IPS DF 4.7 (cell line): ENCODE measurements at regions not wholly inside any gene's neighbourhood (a gene's known extent, or its start where the extent isn't known, plus 50 kb on each side); places are given as distances from the start of the nearest gene placed in this dataset.

Source experiments
- DNase-seq: peaks from one replicate; pipeline ENCODE4 v3.0.0-alpha.2; 2013; ENCODE audit warnings: low spot score; ENCODE audit errors: extremely low read depth

DNA sequence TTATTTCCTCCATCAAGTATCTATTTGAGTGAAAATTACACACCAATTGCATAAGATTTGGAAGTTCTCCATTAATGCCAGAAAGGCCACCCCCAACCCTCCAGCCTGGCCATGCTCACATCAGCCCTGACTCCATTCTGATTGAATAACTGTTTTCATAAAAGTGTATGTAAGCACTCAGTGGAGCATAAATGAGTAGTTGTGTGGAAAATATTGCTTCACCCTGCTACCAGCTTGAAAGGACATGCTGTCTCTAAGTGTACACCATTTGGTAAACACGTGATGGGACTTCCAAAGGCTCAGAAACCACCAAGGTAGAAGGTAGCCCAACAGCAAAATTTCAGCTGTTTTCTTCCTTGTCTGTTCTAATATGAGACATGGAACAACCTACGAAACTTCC is 393.8 kb downstream of the ZNF385D start:
- DNase-seq, result no peak

DNA sequence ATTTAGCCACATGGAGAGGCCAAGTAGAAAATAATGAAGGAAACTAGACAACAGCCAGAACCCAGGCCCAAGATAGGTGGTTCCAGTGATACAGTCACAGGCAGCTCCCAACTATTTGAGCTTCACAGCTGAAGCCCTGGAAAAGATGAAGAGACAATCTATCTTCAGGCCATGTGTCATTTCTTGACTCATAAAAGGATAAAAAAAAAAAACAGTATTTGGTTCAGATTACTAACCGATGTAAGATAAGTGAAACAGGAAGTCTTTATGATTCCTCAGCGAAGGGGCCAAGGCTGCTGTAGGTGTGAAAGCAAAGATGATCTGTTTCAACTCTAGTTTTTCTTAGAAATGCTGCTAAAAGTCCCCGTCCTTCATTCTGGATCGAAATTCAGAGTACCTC is 394.6 kb downstream of the ZNF385D start:
- no peak for DNase-seq

DNA sequence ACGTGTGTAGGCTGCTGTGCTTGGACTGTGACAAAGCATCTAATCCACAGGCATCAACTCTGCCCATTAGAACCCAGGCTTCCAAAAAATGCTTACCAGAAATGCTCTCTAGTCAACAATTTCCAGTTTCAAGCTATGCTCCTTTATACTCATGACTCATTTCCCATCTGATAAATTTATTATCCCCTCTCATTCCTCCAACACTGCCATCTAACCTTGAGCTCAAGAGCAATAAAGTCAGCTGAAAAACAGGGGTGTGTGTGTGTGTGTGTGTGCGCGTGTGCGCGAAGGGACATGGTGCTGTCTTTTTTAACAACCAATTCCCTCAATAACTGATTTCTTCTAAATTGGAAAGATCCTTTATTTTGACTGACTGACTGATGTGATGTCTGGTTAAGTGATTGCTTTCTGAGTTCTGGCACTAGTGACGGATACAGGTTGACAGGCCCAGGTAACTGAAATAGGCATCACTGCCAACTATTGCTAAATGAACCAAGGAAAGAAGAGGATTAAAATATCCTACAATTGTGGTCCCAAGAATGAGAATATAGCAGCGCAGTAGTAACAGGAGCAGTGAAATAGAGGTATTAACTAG is 405.5 kb downstream of the ZNF385D start:
- DNase-seq, result no peak

DNA sequence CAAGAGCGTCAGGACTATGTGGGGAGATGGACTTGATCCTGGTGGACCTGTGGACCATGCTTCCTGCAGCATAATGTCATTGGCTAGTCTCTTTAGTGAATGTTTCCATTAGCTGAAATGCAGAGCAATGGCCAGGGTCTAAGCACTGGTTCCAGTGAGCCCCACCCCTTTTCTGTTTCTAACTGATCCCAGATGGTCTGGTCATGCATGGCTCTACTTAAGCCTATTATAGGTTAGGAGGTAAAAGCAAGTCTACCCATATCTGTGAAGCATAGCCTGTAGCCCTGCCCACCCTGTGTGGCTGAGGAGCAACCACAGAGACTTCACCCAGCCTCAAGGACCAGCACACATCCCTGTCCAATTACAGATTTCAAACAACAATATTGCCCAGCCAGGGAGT is 419.2 kb downstream of the ZNF385D start:
- no peak for DNase-seq

DNA sequence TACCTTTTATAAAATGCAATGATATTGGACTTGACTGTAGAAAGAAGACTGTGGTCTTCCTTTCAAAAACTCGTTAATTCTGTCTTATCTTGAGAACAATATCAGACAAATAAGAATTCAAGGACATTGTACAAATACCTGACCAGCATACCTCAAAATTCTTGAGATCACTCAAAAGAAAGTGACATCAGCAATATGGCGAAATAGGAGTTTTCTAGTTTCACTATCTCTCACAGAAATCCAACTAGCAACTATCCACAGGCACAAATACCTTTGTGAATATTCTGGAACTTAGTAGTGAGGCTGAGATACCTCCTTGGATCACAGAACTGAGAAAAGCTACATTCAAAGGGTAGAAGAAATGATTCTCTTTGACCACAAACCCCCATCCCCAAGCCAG is 419.7 kb downstream of the ZNF385D start:
- DNase-seq, result no peak

DNA sequence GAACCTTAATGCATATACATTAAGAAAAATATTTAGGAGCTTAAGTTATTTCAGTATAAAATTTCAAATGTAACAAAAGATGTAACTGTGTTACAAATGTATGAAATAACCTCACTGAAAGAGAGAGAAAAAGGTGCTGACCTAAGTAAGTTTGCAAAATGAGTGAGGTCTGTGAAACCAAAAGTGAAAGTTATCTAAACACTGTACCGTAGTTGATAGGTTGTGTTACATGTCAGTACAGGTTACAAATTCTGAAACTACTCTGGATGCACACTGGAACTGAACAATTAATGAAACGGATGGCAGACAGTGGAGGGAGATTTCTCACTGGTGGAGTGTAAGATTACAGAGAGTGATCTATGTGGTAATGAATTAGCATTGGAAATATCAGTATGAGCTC is 420.7 kb downstream of the ZNF385D start:
- DNase-seq, result no peak

DNA sequence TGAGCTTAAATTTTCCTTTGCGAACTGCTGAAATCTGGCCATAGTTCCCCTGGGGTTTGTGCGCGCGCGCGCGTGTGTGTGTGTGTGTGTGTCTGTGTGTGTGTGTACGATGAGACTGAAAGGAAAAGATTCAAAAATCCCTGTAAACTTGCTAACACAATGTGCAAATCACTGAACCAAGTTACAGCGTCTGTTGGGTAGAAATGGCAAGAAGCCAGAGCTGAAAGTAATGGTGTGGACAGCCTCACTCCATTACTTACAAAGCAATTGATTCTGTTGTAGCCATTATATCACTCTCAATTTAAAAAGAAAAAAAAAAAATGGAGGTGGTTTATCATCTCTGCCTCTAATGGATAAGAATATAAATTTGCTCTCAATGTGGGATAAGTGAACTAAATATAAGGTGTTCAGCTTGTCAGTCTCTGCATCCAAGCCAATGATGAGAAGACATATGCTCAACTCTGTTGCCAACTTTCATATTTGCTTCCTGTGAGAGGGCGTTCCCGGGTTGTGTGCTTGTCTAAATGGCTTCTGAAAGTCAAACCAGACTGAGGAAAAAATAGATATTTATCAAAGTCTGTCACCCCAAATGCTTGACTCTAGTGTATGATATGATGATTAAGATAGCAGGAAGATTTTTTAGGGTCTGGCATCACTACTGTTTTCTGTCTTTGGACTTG is 422.2 kb downstream of the ZNF385D start:
- DNase-seq, result no peak

DNA sequence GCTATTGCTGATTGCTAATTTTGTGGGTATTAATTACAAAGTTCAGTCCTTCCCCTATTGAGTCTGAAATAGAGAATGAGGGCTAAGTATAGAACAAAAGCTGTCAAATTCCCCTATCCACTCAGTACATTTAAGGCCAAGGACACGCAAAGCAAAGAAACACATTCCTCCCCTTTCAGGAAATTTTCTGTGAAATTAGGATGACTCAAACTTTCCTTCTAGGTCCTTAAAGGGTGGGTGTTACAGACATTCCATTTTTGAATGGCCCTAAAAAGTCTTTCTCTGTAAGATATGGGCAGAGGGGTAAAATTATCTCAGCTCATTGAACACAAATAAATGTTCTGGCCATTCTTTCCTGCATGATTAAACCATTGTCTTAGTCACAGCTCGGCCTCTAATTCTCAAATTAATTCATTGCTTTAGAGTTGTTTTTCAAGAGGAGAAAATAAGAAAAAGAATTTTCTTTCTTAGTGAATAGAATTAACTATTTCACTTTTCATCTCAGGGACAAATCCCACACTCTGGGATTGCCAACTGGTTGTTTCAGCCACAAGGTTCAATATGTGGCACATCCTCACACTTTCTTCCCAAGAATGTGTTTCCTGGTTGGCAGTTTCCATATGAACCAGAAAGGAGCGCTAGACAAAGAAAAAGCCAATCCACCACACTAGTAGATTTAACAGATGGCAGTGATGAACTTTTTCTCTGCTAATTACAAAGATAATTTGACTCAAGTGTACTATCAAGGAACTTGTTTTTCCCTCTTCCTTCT is 424.1 kb downstream of the ZNF385D start:
- no peak for DNase-seq

DNA sequence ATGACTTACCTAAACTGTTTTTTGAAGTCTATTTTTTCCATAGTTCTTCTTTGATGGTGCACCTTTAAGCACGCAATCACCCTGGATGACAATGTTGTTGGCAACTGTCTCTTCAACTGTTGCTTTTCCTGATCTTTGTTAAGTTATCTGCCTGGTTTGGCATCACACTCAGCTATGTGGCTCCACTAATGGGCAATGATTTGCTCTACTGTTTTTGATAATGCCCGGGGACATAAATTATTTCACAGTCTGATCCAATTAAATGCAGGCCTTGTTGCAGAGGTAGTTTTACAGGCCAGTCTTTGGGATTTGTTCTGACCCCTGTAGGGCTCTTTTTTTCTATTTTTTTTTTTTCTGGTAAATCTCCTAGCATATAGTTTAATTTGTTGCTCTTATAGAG is 436.3 kb downstream of the ZNF385D start:
- no peak for DNase-seq

DNA sequence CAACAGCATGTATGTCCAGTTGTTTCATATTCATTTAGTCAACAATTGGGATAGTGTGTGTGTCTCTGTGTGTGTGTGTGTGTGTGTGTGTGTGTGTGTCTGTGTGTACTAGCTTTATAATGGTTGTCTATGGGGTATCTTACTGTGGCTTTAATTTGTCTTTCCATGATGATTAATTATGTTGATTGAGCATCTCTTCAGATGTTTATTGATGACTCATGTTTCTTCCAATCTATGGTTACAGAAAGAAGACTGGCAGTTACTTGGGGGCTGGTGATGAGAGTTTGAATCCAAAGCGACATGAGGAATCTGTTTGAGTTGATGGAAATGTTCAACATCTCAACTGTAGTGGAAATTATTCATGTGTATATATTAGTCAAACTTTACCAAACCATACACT is 440.1 kb downstream of the ZNF385D start:
- no peak for DNase-seq

DNA sequence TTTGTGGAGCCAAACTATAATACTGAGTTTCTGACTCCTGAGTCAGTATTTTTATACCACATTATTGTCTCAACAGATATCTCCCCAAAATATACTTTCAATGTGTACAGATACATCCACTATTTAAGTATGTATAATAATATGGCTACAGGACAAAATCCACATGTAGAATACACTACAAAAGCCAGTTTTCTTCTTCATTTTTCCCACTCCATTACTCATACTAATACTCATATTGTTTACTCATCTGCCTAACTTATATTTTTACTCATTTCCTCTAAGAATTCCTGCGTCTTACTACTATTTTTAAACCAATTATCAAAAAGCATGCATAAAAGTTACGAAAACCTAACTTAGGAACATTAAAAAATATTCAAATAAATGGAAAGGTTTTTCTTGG is 440.8 kb downstream of the ZNF385D start:
- DNase-seq, result no peak

DNA sequence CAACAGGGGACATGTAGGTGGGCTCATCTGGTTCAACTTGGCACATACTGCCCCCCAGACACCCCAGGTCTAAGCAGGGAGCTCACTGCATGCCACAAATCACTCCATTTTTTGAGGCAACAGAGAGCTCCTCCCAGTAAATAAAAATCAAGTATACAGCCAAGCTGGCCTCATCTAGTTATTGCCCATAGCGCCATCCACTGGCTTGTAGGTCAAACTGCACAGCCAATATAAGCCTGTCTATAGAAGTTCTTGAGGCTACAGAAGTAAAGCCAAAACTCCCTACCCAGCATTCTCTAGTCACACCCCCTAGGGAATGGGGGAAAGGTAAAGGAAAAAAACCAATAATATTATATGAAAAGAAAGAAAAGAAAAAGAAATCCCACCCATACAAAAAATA is 453.7 kb downstream of the ZNF385D start:
- no peak for DNase-seq

DNA sequence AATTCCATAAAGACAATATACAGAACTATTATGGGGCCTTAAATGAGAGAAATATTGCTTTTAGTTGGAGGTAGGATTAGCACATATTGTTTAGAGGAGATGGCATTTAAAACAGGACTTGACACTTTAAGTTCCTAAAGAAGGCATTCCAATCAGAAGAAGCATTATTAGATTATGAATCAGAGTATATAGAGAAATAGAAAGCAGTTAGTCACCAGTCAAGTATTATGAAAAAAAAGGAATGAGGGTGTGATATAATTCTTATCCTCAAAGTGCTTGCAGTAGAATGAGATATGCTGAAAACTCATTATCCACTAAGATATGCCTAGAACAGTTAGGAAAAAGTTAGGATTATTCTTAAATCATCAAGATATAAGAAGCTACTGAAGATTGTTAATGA is 456.2 kb downstream of the ZNF385D start:
- DNase-seq, result no peak

DNA sequence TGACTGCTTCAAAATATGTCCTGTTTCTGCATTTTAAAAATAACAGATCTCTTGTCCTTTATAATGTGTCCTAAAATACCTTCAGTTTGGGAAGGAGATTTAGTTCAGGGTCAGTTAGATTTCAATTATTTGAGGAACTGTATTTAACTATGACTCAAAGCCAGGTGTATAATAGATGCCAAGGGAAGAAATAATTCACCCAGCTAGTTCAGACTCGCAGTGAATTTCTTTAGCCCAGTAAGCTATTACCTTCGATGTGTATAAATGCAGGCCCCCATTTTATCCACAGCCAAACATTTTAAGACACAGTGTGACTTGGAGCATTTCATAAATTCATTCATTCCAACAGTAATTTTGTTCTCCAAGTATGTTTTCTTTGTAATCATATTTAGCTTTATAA is 458.0 kb downstream of the ZNF385D start:
- DNase-seq, result no peak

DNA sequence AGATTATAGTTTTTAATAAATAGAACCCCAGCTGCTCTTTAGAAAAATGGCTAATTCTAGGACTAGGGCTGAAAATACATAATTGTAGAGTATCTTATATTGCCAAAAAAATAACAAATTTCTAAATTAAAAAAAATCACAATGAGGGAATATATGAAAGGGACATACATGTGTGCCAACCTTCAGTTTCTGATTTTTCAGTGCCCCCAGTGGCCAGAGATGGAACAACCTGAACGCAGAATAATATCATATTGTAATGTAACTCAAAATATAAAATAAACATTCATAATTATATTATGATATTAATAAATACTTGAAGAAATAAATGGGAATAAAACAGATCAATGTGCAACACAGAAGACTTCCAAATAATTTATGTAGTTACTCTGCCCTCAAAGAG is 460.5 kb downstream of the ZNF385D start:
- DNase-seq, result no peak

DNA sequence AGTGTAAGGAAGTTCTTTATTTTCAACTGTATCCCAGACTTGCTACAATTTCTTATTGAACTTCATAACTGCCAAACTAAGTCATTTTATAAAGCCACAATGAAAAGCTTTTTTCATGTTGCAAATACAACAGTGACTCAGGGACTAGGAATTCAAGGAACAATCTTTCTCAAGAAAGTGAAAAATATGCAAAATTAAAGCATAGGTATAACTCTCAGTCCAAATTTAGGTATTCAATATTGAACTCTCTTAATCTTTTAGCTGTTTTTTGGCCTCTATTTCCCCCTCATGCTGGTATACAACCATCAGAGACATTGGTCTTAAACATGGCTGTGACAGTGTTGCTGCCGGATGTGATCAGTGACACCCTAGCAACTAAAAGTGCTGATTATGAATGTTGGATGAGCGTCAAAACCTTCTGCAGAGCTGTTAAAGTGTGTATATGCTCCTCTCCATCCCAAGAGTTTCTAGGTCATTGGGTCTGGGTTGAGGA is 476.9 kb downstream of the ZNF385D start:
- DNase-seq, result no peak

DNA sequence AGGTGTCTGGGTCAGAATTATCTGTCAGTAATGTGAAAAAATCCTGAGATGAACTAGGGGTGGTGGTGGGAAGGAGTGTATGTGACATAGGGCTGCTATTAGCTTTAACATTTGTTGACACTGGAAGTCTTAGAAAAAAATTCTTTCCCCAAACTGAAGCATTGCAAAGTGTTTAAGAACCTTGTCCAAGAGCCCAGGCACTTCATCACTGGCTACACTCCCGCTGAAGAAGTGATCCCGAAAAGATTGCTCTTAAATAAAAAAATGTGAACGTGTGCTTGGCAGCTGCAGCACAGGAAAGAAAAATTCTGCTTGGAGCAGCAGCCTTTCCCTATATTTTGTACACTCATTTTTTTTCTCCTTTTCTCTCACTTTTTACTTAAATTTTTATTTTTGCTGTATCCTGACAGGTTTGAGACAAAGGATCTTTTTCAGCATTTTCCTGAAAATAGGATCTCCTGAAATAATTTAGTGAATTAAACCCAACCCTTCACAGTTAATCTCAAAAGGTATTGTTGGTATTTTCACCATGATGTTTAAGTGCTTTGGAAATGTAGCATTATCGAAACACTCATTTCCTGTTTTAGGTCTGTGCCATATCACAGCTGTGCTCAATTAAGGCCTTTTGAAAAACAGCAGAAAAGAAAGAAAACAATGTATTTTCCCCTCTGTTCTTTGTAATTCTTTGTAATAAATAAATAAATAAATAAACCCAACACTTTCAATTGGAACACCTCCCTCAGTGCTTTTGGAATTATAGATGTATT is 477.6 kb downstream of the ZNF385D start:
- DNase-seq, result no peak

DNA sequence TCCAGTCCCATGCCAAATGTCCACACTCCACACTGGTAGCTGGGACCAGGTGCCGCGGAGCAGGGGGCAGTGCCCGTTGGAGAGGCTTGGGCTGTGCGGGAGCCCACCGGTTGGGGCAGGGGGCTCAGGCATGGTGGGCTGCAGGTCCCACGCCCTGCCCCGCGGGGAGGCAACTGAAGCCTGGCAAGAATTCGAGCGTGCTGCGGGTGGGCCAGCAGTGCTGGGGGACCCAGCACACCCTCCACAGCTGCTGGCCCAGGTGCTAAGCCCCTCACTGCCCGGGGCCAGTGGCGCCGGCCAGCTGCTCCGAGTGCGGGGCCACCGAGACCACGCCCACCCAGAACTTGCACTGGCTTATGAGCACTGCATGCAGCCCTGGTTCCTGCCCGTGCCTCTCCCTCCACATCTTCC is 479.4 kb downstream of the ZNF385D start:
- DNase-seq, result no peak

DNA sequence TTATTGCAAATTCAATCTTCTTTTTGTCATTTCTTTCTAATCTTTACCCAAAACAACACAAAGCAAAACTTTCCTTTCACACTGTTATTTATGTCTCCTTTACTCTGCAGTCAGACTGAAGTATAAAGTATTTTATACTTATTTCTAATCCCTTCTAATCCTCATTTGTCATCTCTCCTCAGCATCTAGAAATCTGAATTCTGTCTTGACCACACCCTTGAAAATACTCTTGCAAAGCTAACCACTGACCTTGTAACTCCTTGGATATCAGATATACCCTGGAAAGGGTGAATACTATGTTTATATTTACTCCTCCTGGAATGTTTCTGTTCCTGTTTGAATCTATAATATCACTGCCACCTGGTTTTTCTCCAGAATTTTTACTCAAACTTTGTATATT is 481.1 kb downstream of the ZNF385D start:
- DNase-seq, result no peak

DNA sequence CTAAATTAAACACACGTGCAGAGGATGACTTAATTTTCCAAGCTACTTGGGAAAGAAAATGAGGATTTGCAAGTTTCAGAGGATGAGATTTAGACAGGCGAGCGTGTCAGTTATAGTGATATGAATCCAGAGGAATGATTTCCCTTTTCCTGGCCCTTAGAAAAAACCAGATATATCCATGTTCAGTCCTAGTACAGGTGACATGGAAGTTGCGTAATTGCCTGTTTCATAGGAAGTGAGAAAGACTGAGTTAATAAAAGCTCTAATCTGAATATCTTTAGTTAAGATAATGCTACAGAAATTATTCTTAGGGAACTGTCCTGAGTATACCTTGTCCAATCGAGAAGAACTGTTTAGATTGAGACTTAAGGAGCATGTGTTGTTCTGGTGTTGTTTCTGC is 490.5 kb downstream of the ZNF385D start:
- no peak for DNase-seq

DNA sequence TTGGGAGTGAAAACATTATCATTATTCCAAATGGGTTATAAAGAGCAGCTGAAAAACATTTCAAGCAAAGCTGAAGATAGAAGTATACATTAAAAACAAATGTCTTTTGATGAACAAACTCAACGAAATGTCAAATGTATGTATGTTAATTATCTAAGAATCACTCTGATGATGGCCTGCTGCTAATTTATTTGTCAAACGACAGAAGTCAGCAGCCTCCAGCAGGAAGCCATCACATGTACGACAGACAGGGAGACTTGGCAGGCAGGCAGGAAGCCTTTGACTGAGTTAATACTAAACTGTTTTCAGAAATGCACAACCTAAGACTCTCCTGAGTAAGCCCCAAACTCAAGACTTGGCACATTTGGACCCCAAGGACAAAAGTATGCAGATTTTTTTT is 491.1 kb downstream of the ZNF385D start:
- DNase-seq, result no peak

DNA sequence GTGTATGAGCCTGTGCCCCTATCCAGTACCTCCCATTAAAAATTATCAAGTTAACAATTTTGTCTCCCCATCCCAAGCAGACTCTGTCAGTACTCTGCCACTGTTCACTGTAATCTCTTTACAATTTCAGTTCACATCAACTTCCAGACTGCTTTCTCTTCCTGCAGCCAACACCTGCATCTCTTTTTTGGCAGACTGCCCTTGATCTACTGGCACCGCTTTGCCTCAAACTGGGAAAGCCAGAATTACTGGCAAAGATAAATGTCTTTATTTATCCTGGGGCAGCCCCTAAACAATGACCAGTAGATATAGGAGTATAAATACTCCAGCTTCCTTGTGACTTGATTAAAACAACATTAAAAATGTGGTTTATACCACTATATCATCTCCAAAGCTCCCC is 494.1 kb downstream of the ZNF385D start:
- DNase-seq, result no peak
